ENCODE measurements at regions not wholly inside any gene's neighbourhood (a gene's known extent, or its start where the extent isn't known, plus 50 kb on each side); places are given as distances from the start of the nearest gene placed in this dataset.

DNA sequence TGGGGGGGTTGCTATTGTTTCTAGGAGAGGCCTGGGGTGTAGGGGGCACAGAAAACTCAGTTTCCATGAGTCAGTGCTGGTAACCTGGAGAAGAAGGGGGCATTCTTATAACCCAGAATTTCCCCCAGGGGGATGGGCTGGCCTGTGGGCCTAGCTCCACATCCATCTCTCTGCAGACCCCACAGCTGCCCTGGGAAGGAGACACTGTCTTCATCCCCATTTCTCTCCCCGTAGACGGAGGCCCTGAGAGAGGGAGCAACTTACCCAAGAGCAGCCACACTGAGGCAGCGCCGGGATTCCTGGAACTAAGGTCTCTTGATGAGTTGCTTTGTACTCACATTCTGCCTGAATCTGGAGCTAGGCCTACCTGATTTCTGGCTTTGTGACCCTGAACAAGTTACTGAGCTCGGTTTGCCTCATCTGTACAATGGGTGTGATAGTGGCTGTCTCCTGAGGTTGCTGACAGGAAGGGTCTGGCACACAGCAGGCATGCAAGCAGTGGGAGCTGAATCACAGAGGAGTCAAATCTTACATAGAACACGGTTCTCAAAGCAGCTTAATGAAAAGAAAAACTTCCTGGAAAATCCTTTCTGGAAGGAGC, 55.0 kb upstream of the LCTL start:
- TF ChIP-seq ZBTB7A (IDR thresholded peaks at IDR 0.05; ENCODE audit: low read depth) (no peak), CREB1 (IDR thresholded peaks at IDR 0.05; ENCODE audit: low read depth) (no peak), EGR1 (IDR thresholded peaks at IDR 0.05) (no peak), TCF12 (IDR thresholded peaks at IDR 0.05; ENCODE audit: low read depth) (no peak), TEAD4 (IDR thresholded peaks at IDR 0.05) (no peak), TAF1 (IDR thresholded peaks at IDR 0.05; ENCODE audit: low read depth) (no peak), FOXM1 (IDR thresholded peaks at IDR 0.05; ENCODE audit: borderline replicate concordance, low read depth) (no peak), MAX (IDR thresholded peaks at IDR 0.05) (no peak)
- TF ChIP-seq, protein P1, sequence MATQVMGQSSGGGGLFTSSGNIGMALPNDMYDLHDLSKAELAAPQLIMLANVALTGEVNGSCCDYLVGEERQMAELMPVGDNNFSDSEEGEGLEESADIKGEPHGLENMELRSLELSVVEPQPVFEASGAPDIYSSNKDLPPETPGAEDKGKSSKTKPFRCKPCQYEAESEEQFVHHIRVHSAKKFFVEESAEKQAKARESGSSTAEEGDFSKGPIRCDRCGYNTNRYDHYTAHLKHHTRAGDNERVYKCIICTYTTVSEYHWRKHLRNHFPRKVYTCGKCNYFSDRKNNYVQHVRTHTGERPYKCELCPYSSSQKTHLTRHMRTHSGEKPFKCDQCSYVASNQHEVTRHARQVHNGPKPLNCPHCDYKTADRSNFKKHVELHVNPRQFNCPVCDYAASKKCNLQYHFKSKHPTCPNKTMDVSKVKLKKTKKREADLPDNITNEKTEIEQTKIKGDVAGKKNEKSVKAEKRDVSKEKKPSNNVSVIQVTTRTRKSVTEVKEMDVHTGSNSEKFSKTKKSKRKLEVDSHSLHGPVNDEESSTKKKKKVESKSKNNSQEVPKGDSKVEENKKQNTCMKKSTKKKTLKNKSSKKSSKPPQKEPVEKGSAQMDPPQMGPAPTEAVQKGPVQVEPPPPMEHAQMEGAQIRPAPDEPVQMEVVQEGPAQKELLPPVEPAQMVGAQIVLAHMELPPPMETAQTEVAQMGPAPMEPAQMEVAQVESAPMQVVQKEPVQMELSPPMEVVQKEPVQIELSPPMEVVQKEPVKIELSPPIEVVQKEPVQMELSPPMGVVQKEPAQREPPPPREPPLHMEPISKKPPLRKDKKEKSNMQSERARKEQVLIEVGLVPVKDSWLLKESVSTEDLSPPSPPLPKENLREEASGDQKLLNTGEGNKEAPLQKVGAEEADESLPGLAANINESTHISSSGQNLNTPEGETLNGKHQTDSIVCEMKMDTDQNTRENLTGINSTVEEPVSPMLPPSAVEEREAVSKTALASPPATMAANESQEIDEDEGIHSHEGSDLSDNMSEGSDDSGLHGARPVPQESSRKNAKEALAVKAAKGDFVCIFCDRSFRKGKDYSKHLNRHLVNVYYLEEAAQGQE (IDR thresholded peaks at IDR 0.05; ENCODE audit: low read depth): no peak

DNA sequence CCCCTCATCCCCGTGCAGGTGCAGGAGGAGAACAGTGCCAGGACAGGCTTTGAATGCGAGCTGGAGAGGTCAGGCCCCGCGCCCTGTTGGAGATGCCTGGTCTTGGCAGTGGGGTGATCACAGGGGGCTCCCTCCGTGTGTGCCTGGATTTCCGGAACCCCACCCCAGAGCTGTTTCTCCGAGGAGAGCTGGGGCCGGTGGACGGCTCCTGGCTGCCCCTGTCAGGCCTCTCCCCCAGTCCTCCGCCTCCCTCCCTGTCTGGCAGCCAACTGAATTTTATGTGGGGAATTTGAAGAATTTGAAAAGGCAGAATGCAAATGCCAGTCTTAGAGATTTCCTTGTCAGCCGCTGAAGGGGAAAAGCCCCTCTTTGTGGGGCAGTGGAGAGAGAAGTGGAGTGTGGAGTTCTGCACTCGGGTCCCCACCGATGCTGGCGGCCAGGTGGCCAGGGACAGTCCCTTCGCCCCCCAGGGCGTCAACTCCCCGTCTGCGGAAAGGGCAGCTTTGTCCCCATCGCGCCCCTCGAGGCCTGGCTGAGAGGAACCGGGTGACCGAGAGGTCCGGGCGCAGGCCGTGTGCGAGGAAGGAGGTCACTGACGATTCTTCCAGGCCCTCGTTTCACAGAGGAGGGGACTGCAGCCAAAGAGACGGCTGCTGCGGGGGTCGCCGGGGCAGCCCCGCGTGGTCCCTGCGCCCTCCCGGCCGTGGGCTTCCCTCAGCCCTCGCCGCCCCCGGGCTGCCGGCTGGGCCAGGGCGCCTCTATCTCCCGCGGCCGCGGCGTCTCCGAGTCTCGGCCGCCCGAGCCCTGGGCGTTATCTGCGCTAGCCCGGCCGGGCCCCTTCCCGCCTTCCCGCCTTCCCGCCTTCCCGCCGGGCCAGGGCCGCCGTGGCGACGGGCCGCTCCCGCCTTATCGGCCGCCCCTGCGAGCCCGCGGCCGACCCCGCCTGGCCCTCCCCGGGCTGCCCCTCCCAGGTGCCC, 56.0 kb upstream of the LCTL start:
- TF ChIP-seq, protein P1 (IDR thresholded peaks at IDR 0.05; ENCODE audit: low read depth): no peak
- TF ChIP-seq RAD21 (IDR thresholded peaks at IDR 0.05; ENCODE audit: low read depth): no peak
- no peak for TF ChIP-seq NFIC (IDR thresholded peaks at IDR 0.05)
- no peak for TF ChIP-seq TAF1 (IDR thresholded peaks at IDR 0.05; ENCODE audit: low read depth)
- no peak for TF ChIP-seq FOXM1 (IDR thresholded peaks at IDR 0.05; ENCODE audit: borderline replicate concordance, low read depth)
- TF ChIP-seq EGR1 (IDR thresholded peaks at IDR 0.05): no peak
- no peak for TF ChIP-seq CEBPB (IDR thresholded peaks at IDR 0.05)
- TF ChIP-seq MAX (IDR thresholded peaks at IDR 0.05): no peak

DNA sequence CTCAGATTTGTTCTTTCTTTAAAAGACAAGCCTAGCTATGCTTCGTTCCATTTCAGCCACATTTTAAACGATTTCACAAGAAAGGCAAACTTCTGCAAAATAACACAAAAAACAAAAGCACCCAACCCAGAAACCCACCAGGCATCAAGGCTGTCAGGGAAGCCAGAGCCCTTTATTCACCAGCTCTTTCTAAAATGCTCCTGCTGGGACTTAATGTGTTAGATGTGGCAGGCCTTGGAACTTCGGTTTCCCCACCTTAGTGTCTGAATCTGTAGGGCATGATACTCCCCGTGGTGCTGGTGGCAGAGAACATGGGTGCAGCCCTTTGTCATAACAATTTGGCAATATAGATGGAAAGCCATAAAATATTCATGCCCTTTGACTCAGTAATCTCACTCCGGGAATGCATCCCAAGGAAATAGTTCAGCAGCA, 56.8 kb upstream of the LCTL start:
- no peak for TF ChIP-seq EGR1 (IDR thresholded peaks at IDR 0.05)

DNA sequence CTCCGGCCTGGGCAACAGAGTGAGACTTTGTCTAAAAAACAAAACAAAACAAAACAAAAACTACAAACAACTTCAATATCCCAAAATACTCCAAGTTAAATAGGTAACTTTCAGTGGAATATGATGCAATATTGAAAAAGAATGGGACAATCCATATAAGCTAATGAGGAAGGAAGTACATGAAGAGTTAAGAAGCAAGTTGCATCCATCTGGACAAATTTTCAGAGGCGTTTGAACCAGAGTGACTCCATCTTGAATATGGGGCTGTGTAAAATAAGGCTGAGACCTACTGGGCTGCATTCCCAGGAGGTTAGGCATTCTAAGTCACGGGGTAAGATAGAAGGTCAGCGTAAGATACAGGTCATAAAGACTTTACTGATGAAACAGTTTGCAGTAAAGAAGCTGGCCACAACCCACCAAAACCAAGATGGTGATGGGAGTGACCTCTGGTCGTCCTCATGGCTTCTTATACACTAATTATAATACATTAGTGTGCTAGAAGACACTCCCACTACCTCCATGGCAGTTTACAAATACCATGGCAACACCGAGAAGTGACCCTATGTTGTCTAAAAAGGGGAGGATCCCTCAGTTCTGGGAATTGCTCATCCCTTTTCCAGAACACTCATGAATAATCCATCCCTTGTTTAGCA, 58.1 kb upstream of the LCTL start:
- TF ChIP-seq TCF12 (IDR thresholded peaks at IDR 0.05; ENCODE audit: low read depth) (no peak), NFIC (IDR thresholded peaks at IDR 0.05) (no peak), RAD21 (IDR thresholded peaks at IDR 0.05; ENCODE audit: low read depth) (no peak), CEBPB (IDR thresholded peaks at IDR 0.05) (no peak), TAF1 (IDR thresholded peaks at IDR 0.05; ENCODE audit: low read depth) (no peak), CREB1 (IDR thresholded peaks at IDR 0.05; ENCODE audit: low read depth) (no peak), USF1 (IDR thresholded peaks at IDR 0.05) (no peak), FOXM1 (IDR thresholded peaks at IDR 0.05; ENCODE audit: borderline replicate concordance, low read depth) (no peak), EGR1 (IDR thresholded peaks at IDR 0.05) (no peak), YY1 (IDR thresholded peaks at IDR 0.05; ENCODE audit: low read depth) (no peak), MAX (IDR thresholded peaks at IDR 0.05) (no peak), TEAD4 (IDR thresholded peaks at IDR 0.05) (no peak)
- TF ChIP-seq, protein P1 (IDR thresholded peaks at IDR 0.05; ENCODE audit: low read depth): no peak

Data from Ishikawa (cell line).